ENCODE measurements at regions not wholly inside any gene's neighbourhood (a gene's known extent, or its start where the extent isn't known, plus 50 kb on each side); places are given as distances from the start of the nearest gene placed in this dataset.

- dilution Hi-C loops (cut with MboI; ENCODE audit: extremely low pct_ligation_motif_present, low sequenced_read_pairs): no loop called here
- H3K79me2 ChIP-seq (ENCODE audit: control insufficient read depth, insufficient read depth, low read length): no peaks in the 10 kb centered on the region
- peak overlapping the region; percentile 23 for H2AFZ ChIP-seq (ENCODE audit: low read depth, low read length)
- DNase-seq (ENCODE audit: low read depth, low spot score) (peak; percentile 44), FAIRE-seq (peak; percentile 43)
- no peaks in the 10 kb centered on the region for H3K9me1 ChIP-seq (replicated peaks; ENCODE audit: control insufficient read depth, extremely low read depth, insufficient read depth, low read length)
- ChIA-PET POLR2A (no interaction called here), CTCF (no interaction called here)
- no peaks in the 10 kb centered on the region for H3K27me3 ChIP-seq (ENCODE audit: control insufficient read depth in 2 of 2, insufficient read depth in 2 of 2, low read length in 2 of 2)
- no peaks in the 10 kb centered on the region for H4K20me1 ChIP-seq (replicated peaks; ENCODE audit: control insufficient read depth, extremely low read depth, insufficient read depth, low read length)
- peak overlapping the region; percentile 12 for H3K27ac ChIP-seq (ENCODE audit: insufficient read depth, low read depth, low read length)
- H3K4me3 ChIP-seq (replicated peaks in 1 of 3; ENCODE audit: insufficient read depth in 1 of 3, low read depth in 1 of 3, low read length in 3 of 3): no peak overlapping the region
- BruUV-seq (replicated peaks): no TSS peak
- no peaks in the 10 kb centered on the region for H3K36me3 ChIP-seq (ENCODE audit: control insufficient read depth in 2 of 2, extremely low read depth in 1 of 2, insufficient read depth in 2 of 2, low read length in 2 of 2)
- H3K4me2 ChIP-seq (ENCODE audit: insufficient read depth, low read length): peak overlapping the region; percentile 58
- TF ChIP-seq FOS (IDR thresholded peaks at IDR 0.05; ENCODE audit: borderline replicate concordance, insufficient read depth, low read length) (no peak), POLR2A (IDR thresholded peaks at IDR 0.05; ENCODE audit: low read depth, low read length) (no peak), CTCF (IDR thresholded peaks at IDR 0.05; ENCODE audit: extremely low read depth in 1 of 2, insufficient read depth in 1 of 2, low read depth in 1 of 2, low read length in 2 of 2) (no peak)
- intact Hi-C loops (cut with micrococcal nuclease): loop anchor here (5.0 to 10.0 kb wide), 2 partner anchors 914 to 1042 kb away; no protein-coding TSS in a partner anchor
- H3K9ac ChIP-seq (replicated peaks; ENCODE audit: extremely low read depth, insufficient read depth, low read length): no peak overlapping the region
- H3K9me3 ChIP-seq (replicated peaks; ENCODE audit: control insufficient read depth, insufficient read depth, low read length): no peaks in the 10 kb centered on the region
- peaks cover 25% of the 10 kb centered on the region for H3K4me1 ChIP-seq (ENCODE audit: control insufficient read depth, extremely low read depth, insufficient read depth, low read length)
Observed at GRCh38 chr3:191143224-191143623, 55.8 kb upstream of the OSTN start.

GRCh38 chr3:191141728-191142127, 57.3 kb upstream of the OSTN start:
- Histone ChIP-seq H3K4me3 (replicated peaks in 1 of 3; ENCODE audit: insufficient read depth in 1 of 3, low read depth in 1 of 3, low read length in 3 of 3) (no peak overlapping the region), H3K9ac (replicated peaks; ENCODE audit: extremely low read depth, insufficient read depth, low read length) (peak overlapping the region; percentile 19), H3K4me1 (ENCODE audit: control insufficient read depth, extremely low read depth, insufficient read depth, low read length) (peaks cover 25% of the 10 kb centered on the region), H3K9me1 (replicated peaks; ENCODE audit: control insufficient read depth, extremely low read depth, insufficient read depth, low read length) (no peaks in the 10 kb centered on the region), H3K36me3 (ENCODE audit: control insufficient read depth in 2 of 2, extremely low read depth in 1 of 2, insufficient read depth in 2 of 2, low read length in 2 of 2) (no peaks in the 10 kb centered on the region), H3K79me2 (ENCODE audit: control insufficient read depth, insufficient read depth, low read length) (no peaks in the 10 kb centered on the region), H3K4me2 (ENCODE audit: insufficient read depth, low read length) (peak overlapping the region; percentile 61), H3K27ac (ENCODE audit: insufficient read depth, low read depth, low read length) (peak overlapping the region; percentile 50), H3K27me3 (ENCODE audit: control insufficient read depth in 2 of 2, insufficient read depth in 2 of 2, low read length in 2 of 2) (no peaks in the 10 kb centered on the region), H4K20me1 (replicated peaks; ENCODE audit: control insufficient read depth, extremely low read depth, insufficient read depth, low read length) (no peaks in the 10 kb centered on the region), H3K9me3 (replicated peaks; ENCODE audit: control insufficient read depth, insufficient read depth, low read length) (no peaks in the 10 kb centered on the region), H2AFZ (ENCODE audit: low read depth, low read length) (no peak overlapping the region)
- DNase-seq (ENCODE audit: low read depth, low spot score): peak; percentile 89
- TF ChIP-seq POLR2A (IDR thresholded peaks at IDR 0.05; ENCODE audit: low read depth, low read length) (no peak), POLR2AphosphoS5 (IDR thresholded peaks at IDR 0.05; ENCODE audit: insufficient read depth, low read depth, low read length) (peak; percentile 81), MAX (IDR thresholded peaks at IDR 0.05; ENCODE audit: insufficient read depth, insufficient read length) (no peak), MYC (IDR thresholded peaks at IDR 0.05; ENCODE audit: low read depth, low read length) (no peak), FOS (IDR thresholded peaks at IDR 0.05; ENCODE audit: borderline replicate concordance, insufficient read depth, low read length) (peak; percentile 98), GATA2 (IDR thresholded peaks at IDR 0.05; ENCODE audit: insufficient read depth, insufficient read length, low read depth, low read length) (no peak), CTCF (IDR thresholded peaks at IDR 0.05; ENCODE audit: extremely low read depth in 1 of 2, insufficient read depth in 1 of 2, low read depth in 1 of 2, low read length in 2 of 2) (no peak), EZH2 (IDR thresholded peaks at IDR 0.05; ENCODE audit: borderline replicate concordance, low read depth, low read length, severe bottlenecking) (no peak), JUN (IDR thresholded peaks at IDR 0.05; ENCODE audit: borderline replicate concordance, insufficient read depth, insufficient read length, low read depth) (peak; percentile 99)
- intact Hi-C loops (cut with micrococcal nuclease): loop anchor here (1.0 to 10.0 kb wide), 4 partner anchors 98 to 1043 kb away; partner anchors contain the start of gene CCDC50
- ChIA-PET CTCF (interaction anchor here (1.2 kb wide), 1 partner anchor 11 kb away, joined by 3 read pairs; no protein-coding TSS in a partner anchor), POLR2A (no interaction called here)
- peak; percentile 86 for FAIRE-seq
- BruUV-seq (replicated peaks): no TSS peak
- dilution Hi-C loops (cut with MboI; ENCODE audit: extremely low pct_ligation_motif_present, low sequenced_read_pairs): no loop called here

Measured in endothelial cell of umbilical vein (primary cell).